ENCODE measurements at regions not wholly inside any gene's neighbourhood (a gene's known extent, or its start where the extent isn't known, plus 50 kb on each side); places are given as distances from the start of the nearest gene placed in this dataset.
A peak's percentile ranks its signal among the peaks of the same experiment; 100 is the strongest.
"Not testable (repeated sequence)": the region's sequence is repeated elsewhere in the genome, so short reads cannot be mapped to it uniquely, and the experiment has no call there.

GRCh38 chrX:64580605-64581004, 185.4 kb upstream of the MTMR8 start:
- TF ChIP-seq CTCF (IDR thresholded peaks at IDR 0.05; ENCODE audit: insufficient read depth, low read depth, low read length, missing control alignments): no peak
- no peak overlapping the region for H3K4me3 ChIP-seq (ENCODE audit: low read depth, low read length)
- DNase-seq (ENCODE audit: low read depth): no peak

- H3K4me3 ChIP-seq (ENCODE audit: low read depth, low read length): no peak overlapping the region
- DNase-seq (ENCODE audit: low read depth): peak; percentile 2
- TF ChIP-seq CTCF (IDR thresholded peaks at IDR 0.05; ENCODE audit: insufficient read depth, low read depth, low read length, missing control alignments): no peak
These were observed 184.8 kb upstream of the MTMR8 start for GRCh38 chrX:64580035-64580434.

- no peak for TF ChIP-seq CTCF (IDR thresholded peaks at IDR 0.05; ENCODE audit: insufficient read depth, low read depth, low read length, missing control alignments)
- no peak for DNase-seq (ENCODE audit: low read depth)
These were observed 175.8 kb upstream of the MTMR8 start for GRCh38 chrX:64571011-64571410.

GRCh38 chrX:64570204-64570603, 175.0 kb upstream of the MTMR8 start:
- TF ChIP-seq CTCF (IDR thresholded peaks at IDR 0.05; ENCODE audit: insufficient read depth, low read depth, low read length, missing control alignments): no peak
- H3K4me3 ChIP-seq (ENCODE audit: low read depth, low read length): no peak overlapping the region
- DNase-seq (ENCODE audit: low read depth): no peak

More at GRCh38 chrX:64571011-64571410, 175.8 kb upstream of the MTMR8 start:
- H3K4me3 ChIP-seq (ENCODE audit: low read depth, low read length): no peak overlapping the region

GRCh38 chrX:64565348-64565747, 170.1 kb upstream of the MTMR8 start:
- not testable (repeated sequence) for H3K4me3 ChIP-seq (ENCODE audit: low read depth, low read length); DNase-seq (ENCODE audit: low read depth)

GRCh38 chrX:64549236-64549635, 154.0 kb upstream of the MTMR8 start:
- not testable (repeated sequence) for DNase-seq (ENCODE audit: low read depth)

GRCh38 chrX:64536736-64537135, 141.5 kb upstream of the MTMR8 start:
- DNase-seq (ENCODE audit: low read depth): no peak
- TF ChIP-seq CTCF (IDR thresholded peaks at IDR 0.05; ENCODE audit: insufficient read depth, low read depth, low read length, missing control alignments): no peak
- no peak overlapping the region for H3K4me3 ChIP-seq (ENCODE audit: low read depth, low read length)

More at GRCh38 chrX:64549236-64549635, 154.0 kb upstream of the MTMR8 start:
- H3K4me3 ChIP-seq (ENCODE audit: low read depth, low read length): not testable (repeated sequence)
